ENCODE measurements at regions not wholly inside any gene's neighbourhood (a gene's known extent, or its start where the extent isn't known, plus 50 kb on each side); places are given as distances from the start of the nearest gene placed in this dataset.
"Not testable (repeated sequence)": the region's sequence is repeated elsewhere in the genome, so short reads cannot be mapped to it uniquely, and the experiment has no call there.

DNA sequence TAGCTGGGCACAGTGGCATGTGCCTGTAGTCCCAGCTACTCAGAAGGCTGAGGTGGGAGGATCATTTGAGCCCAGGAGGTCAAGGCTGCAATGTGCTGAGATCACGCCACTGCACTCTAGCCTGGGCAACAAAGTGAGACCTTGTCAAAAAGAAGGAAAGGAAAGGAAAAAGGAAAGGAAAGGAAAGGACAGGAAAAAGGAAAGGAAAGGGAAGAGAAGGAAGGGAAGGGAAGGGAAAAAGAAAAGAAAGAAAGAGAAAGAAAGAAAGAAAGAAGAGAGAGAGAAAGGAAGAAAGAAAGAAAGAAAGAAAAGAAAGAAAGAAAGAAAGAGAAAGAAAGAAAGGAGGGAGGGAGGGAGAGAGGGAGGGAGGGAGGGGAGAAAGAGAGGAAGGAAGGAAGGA, 155.0 kb downstream of the SOD2 start:
- TF ChIP-seq, protein P1, sequence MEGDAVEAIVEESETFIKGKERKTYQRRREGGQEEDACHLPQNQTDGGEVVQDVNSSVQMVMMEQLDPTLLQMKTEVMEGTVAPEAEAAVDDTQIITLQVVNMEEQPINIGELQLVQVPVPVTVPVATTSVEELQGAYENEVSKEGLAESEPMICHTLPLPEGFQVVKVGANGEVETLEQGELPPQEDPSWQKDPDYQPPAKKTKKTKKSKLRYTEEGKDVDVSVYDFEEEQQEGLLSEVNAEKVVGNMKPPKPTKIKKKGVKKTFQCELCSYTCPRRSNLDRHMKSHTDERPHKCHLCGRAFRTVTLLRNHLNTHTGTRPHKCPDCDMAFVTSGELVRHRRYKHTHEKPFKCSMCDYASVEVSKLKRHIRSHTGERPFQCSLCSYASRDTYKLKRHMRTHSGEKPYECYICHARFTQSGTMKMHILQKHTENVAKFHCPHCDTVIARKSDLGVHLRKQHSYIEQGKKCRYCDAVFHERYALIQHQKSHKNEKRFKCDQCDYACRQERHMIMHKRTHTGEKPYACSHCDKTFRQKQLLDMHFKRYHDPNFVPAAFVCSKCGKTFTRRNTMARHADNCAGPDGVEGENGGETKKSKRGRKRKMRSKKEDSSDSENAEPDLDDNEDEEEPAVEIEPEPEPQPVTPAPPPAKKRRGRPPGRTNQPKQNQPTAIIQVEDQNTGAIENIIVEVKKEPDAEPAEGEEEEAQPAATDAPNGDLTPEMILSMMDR (IDR thresholded peaks at IDR 0.05) = not testable (repeated sequence)
- not testable (repeated sequence) for TF ChIP-seq POLR2A (IDR thresholded peaks at IDR 0.05)

Measured in thyroid gland (tissue), 4 donors.